Effector memory CD4-positive, alpha-beta T cell (primary cell): ENCODE measurements at regions not wholly inside any gene's neighbourhood (a gene's known extent, or its start where the extent isn't known, plus 50 kb on each side); places are given as distances from the start of the nearest gene placed in this dataset.
A peak's percentile ranks its signal among the peaks of the same experiment; 100 is the strongest.

Experiments
- DNase-seq, 3 donors: peaks; one replicate each; pipeline ENCODE4 v3.0.0-alpha.2; 2020
- H3K27ac ChIP-seq: 2 replicates; pipeline ENCODE4 v1.7.0; 2013; ENCODE audit warnings: mild to moderate bottlenecking, low read length, moderate library complexity; ENCODE audit not compliant: insufficient read depth, poor library complexity, severe bottlenecking
- H3K27me3 ChIP-seq: replicated peaks from 2 replicates; pipeline ENCODE4 v1.7.0; 2013; ENCODE audit warnings: mild to moderate bottlenecking, low read length; ENCODE audit not compliant: insufficient read depth, control insufficient read depth, poor library complexity, severe bottlenecking
- H3K36me3 ChIP-seq: 2 replicates; pipeline ENCODE4 v1.7.0; 2013; ENCODE audit warnings: mild to moderate bottlenecking, low read length, moderate library complexity; ENCODE audit not compliant: control insufficient read depth, insufficient read depth
- H3K4me1 ChIP-seq: 2 replicates; pipeline ENCODE4 v1.7.0; 2013; ENCODE audit warnings: low read length, mild to moderate bottlenecking; ENCODE audit not compliant: control insufficient read depth, insufficient read depth, poor library complexity, severe bottlenecking
- H3K4me3 ChIP-seq: 2 replicates; pipeline ENCODE4 v1.7.0; 2013; ENCODE audit warnings: low read length, low read depth, mild to moderate bottlenecking; ENCODE audit not compliant: insufficient read depth, poor library complexity, severe bottlenecking
- H3K9me3 ChIP-seq: 2 replicates; pipeline ENCODE4 v1.7.0; 2013; ENCODE audit warnings: mild to moderate bottlenecking, low read length, moderate library complexity; ENCODE audit not compliant: control insufficient read depth

- H3K36me3 ChIP-seq, result no peaks in the 10 kb centered on the region
- no peaks in the 10 kb centered on the region for H3K4me1 ChIP-seq
- DNase-seq, result no peak
- no peak overlapping the region for H3K4me3 ChIP-seq
- no peak overlapping the region for H3K27ac ChIP-seq
- peaks cover 6% of the 10 kb centered on the region for H3K9me3 ChIP-seq
- H3K27me3 ChIP-seq, result no peaks in the 10 kb centered on the region
These were observed 85.8 kb upstream of the DYRK2 start for GRCh38 chr12:67562513-67563287.

- Histone ChIP-seq H3K27me3 (no peaks in the 10 kb centered on the region), H3K9me3 (peaks cover 6% of the 10 kb centered on the region), H3K4me3 (no peak overlapping the region), H3K4me1 (no peaks in the 10 kb centered on the region), H3K36me3 (no peaks in the 10 kb centered on the region), H3K27ac (no peak overlapping the region)
- no peak for DNase-seq
These were observed 80.5 kb upstream of the DYRK2 start for GRCh38 chr12:67568055-67568454.

- Histone ChIP-seq H3K4me1 (peaks cover 2% of the 10 kb centered on the region), H3K4me3 (no peak overlapping the region), H3K27me3 (no peaks in the 10 kb centered on the region), H3K36me3 (no peaks in the 10 kb centered on the region), H3K9me3 (no peaks in the 10 kb centered on the region), H3K27ac (no peak overlapping the region)
- no peak for DNase-seq
These were observed 76.1 kb upstream of the DYRK2 start for GRCh38 chr12:67572492-67572891.

DNA sequence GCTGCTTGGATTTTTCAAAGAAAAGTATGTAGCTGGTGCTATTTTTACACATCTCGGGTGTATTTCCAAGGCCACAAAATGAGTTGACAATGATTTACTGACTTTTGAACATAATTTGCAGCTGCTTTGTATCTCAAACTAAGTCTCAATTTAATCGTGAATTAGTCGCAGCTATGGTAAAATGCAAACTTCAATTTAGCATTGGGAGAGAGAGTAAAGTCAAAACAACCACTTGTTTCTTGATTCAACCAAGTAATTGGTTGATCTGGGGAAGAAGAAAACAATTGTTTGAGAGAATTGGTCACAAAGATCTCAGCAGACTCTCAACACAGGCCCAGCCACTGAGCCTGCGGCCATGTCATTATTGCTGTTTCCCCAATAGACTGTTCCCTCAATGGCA is 75.0 kb upstream of the DYRK2 start:
- H3K4me1 ChIP-seq, result peaks cover 9% of the 10 kb centered on the region
- no peak overlapping the region for H3K27ac ChIP-seq
- DNase-seq, result no peak
- H3K27me3 ChIP-seq, result no peaks in the 10 kb centered on the region
- H3K9me3 ChIP-seq, result no peaks in the 10 kb centered on the region
- H3K4me3 ChIP-seq, result no peak overlapping the region
- no peaks in the 10 kb centered on the region for H3K36me3 ChIP-seq

DNA sequence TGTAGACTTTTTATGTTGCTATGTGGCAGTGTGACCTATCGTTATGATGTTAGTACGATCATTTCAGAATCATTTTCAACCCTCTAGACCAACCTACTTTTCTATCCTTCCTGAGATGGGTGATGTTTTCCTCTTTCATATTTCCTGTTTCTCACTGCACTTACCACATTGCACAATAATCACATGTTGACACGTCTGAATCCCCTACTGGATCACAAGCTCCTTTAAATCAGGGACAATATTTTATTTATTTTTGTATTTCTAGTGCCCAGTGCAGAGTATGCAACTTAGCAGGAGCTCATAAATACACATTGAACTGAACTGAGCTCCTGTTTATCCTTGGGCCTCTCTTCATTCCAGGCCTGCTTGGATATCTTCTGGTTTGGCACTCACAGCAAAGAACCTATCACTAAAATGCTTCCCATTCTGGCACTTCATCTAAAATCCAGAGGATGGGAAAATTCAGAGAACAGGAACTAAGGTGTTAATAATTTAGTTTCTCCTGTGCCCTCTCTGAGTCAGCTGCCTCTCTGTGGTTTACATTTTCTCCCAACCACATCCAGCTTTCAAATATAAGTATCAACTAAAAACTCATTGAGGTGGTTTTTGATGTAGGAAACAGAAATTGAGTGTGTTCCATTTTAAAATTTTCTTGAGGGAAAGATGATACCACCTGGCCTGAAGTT is 69.4 kb upstream of the DYRK2 start:
- Histone ChIP-seq H3K4me1 (peaks cover 20% of the 10 kb centered on the region), H3K9me3 (no peaks in the 10 kb centered on the region), H3K27ac (peak overlapping the region; percentile 33), H3K27me3 (no peaks in the 10 kb centered on the region), H3K4me3 (peak overlapping the region; percentile 24), H3K36me3 (no peaks in the 10 kb centered on the region)
- DNase-seq, result no peak

- no peak for DNase-seq
- Histone ChIP-seq H3K4me1 (peaks cover 20% of the 10 kb centered on the region), H3K9me3 (no peaks in the 10 kb centered on the region), H3K27me3 (no peaks in the 10 kb centered on the region), H3K36me3 (no peaks in the 10 kb centered on the region), H3K4me3 (no peak overlapping the region), H3K27ac (no peak overlapping the region)
These were observed 68.9 kb upstream of the DYRK2 start for GRCh38 chr12:67579662-67580003.

GRCh38 chr12:67582238-67582834 is 66.2 kb upstream of the DYRK2 start:
- H3K9me3 ChIP-seq, result no peaks in the 10 kb centered on the region
- no peaks in the 10 kb centered on the region for H3K36me3 ChIP-seq
- DNase-seq, result no peak
- no peaks in the 10 kb centered on the region for H3K27me3 ChIP-seq
- H3K4me3 ChIP-seq, result no peak overlapping the region
- peaks cover 20% of the 10 kb centered on the region for H3K4me1 ChIP-seq
- no peak overlapping the region for H3K27ac ChIP-seq

GRCh38 chr12:67582844-67583243 is 65.7 kb upstream of the DYRK2 start:
- peaks cover 16% of the 10 kb centered on the region for H3K4me1 ChIP-seq
- no peak overlapping the region for H3K4me3 ChIP-seq
- H3K9me3 ChIP-seq, result no peaks in the 10 kb centered on the region
- no peaks in the 10 kb centered on the region for H3K27me3 ChIP-seq
- no peak for DNase-seq
- H3K36me3 ChIP-seq, result no peaks in the 10 kb centered on the region
- no peak overlapping the region for H3K27ac ChIP-seq

- Histone ChIP-seq H3K4me3 (no peak overlapping the region), H3K27ac (no peak overlapping the region), H3K27me3 (no peaks in the 10 kb centered on the region), H3K4me1 (peaks cover 22% of the 10 kb centered on the region), H3K36me3 (no peaks in the 10 kb centered on the region), H3K9me3 (no peaks in the 10 kb centered on the region)
- DNase-seq, result no peak
These were observed 61.6 kb upstream of the DYRK2 start for GRCh38 chr12:67586951-67587350.

GRCh38 chr12:67589078-67589477 is 59.5 kb upstream of the DYRK2 start:
- peaks cover 26% of the 10 kb centered on the region for H3K4me1 ChIP-seq
- H3K9me3 ChIP-seq, result no peaks in the 10 kb centered on the region
- no peaks in the 10 kb centered on the region for H3K27me3 ChIP-seq
- H3K4me3 ChIP-seq, result no peak overlapping the region
- H3K27ac ChIP-seq, result no peak overlapping the region
- DNase-seq, result no peak
- H3K36me3 ChIP-seq, result no peaks in the 10 kb centered on the region
